ENCODE measurements at regions not wholly inside any gene's neighbourhood (a gene's known extent, or its start where the extent isn't known, plus 50 kb on each side); places are given as distances from the start of the nearest gene placed in this dataset.

DNA sequence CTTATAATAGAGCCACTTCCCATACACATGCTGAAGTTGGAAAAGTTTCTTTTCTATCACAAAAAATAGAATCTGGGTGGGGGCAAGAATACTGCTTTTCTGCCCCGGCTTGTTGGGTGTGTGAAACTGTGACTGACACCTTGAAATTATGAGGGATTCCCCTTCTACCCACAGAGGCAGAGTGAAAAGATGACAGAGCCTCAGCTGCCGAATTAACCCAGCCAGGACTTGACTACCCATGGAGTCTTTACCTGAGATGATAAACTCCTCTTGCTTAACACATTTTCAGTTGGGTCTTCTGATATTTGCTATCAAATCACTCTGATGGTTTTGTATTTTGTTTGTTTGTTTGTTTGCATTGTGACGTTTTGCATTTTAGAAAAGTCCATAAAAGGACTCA is 66.0 kb upstream of the PMAIP1 start:
- TF ChIP-seq POLR2A (IDR thresholded peaks at IDR 0.05; ENCODE audit: low read length) (no peak), GATA1 (IDR thresholded peaks at IDR 0.05; ENCODE audit: low read depth, low read length) (no peak)
